ENCODE measurements at regions not wholly inside any gene's neighbourhood (a gene's known extent, or its start where the extent isn't known, plus 50 kb on each side); places are given as distances from the start of the nearest gene placed in this dataset.
"Not testable (repeated sequence)": the region's sequence is repeated elsewhere in the genome, so short reads cannot be mapped to it uniquely, and the experiment has no call there.

- DNase-seq (no peak), ATAC-seq (replicated peaks in 1 of 2) (no peak)
- Mint-ChIP-seq H3K27ac (no peak overlapping the region), H3K4me1 (ENCODE audit: low read depth) (no peaks in the 10 kb centered on the region), H3K9me3 (peaks cover 0 to 2% of the 10 kb centered on the region in 2 donors), H3K4me3 (no peak overlapping the region), H3K27me3 (ENCODE audit: low read depth) (no peaks in the 10 kb centered on the region), H3K36me3 (ENCODE audit: insufficient read depth in 2 of 2) (no peaks in the 10 kb centered on the region)
Observed at GRCh38 chr12:60196366-60196765, 600.5 kb downstream of the SLC16A7 start.

GRCh38 chr12:60197589-60197988 lies 601.8 kb downstream of the SLC16A7 start:
- Mint-ChIP-seq H3K4me3 (no peak overlapping the region), H3K27me3 (ENCODE audit: low read depth) (no peaks in the 10 kb centered on the region), H3K9me3 (peaks cover 0 to under 1% of the 10 kb centered on the region in 2 donors), H3K36me3 (ENCODE audit: insufficient read depth in 2 of 2) (no peaks in the 10 kb centered on the region), H3K4me1 (ENCODE audit: low read depth) (no peaks in the 10 kb centered on the region), H3K27ac (no peak overlapping the region)
- DNase-seq = no peak
- no peak for ATAC-seq (replicated peaks in 1 of 2)

- no peaks in the 10 kb centered on the region for H3K27me3 Mint-ChIP-seq (ENCODE audit: low read depth)
Observed at GRCh38 chr12:60201891-60202290, 606.1 kb downstream of the SLC16A7 start.

GRCh38 chr12:60205500-60205899 lies 609.7 kb downstream of the SLC16A7 start:
- H3K4me1 Mint-ChIP-seq (ENCODE audit: low read depth) = no peaks in the 10 kb centered on the region
- no peaks in the 10 kb centered on the region for H3K27me3 Mint-ChIP-seq (ENCODE audit: low read depth)
- ATAC-seq (replicated peaks in 1 of 2) (no peak), DNase-seq (no peak)
- H3K9me3 Mint-ChIP-seq = peaks cover 2 to 3% of the 10 kb centered on the region in 2 donors
- H3K4me3 Mint-ChIP-seq = no peak overlapping the region
- H3K36me3 Mint-ChIP-seq (ENCODE audit: insufficient read depth in 2 of 2) = no peaks in the 10 kb centered on the region
- no peak overlapping the region for H3K27ac Mint-ChIP-seq

More at GRCh38 chr12:60201891-60202290, 606.1 kb downstream of the SLC16A7 start:
- DNase-seq (no peak), ATAC-seq (replicated peaks in 1 of 2) (no peak)
- Mint-ChIP-seq H3K9me3 (peaks cover 2 to 3% of the 10 kb centered on the region in 2 donors), H3K27ac (no peak overlapping the region), H3K4me3 (no peak overlapping the region), H3K36me3 (ENCODE audit: insufficient read depth in 2 of 2) (no peaks in the 10 kb centered on the region), H3K4me1 (ENCODE audit: low read depth) (no peaks in the 10 kb centered on the region)

- H3K4me1 Mint-ChIP-seq (ENCODE audit: low read depth) = no peaks in the 10 kb centered on the region
- H3K9me3 Mint-ChIP-seq = peaks cover 2 to 3% of the 10 kb centered on the region in 2 donors
- DNase-seq (no peak), ATAC-seq (replicated peaks in 1 of 2) (no peak)
- no peak overlapping the region for H3K27ac Mint-ChIP-seq
- H3K36me3 Mint-ChIP-seq (ENCODE audit: insufficient read depth in 2 of 2) = peaks cover 1 to 2% of the 10 kb centered on the region in 2 donors
- no peaks in the 10 kb centered on the region for H3K27me3 Mint-ChIP-seq (ENCODE audit: low read depth)
- no peak overlapping the region for H3K4me3 Mint-ChIP-seq
Observed at GRCh38 chr12:60209521-60209920, 613.7 kb downstream of the SLC16A7 start.

GRCh38 chr12:60209933-60210332 lies 614.1 kb downstream of the SLC16A7 start:
- no peak for DNase-seq
- Mint-ChIP-seq H3K27ac (no peak overlapping the region), H3K36me3 (ENCODE audit: insufficient read depth in 2 of 2) (peaks cover 1 to 3% of the 10 kb centered on the region in 2 donors), H3K27me3 (ENCODE audit: low read depth) (no peaks in the 10 kb centered on the region), H3K4me1 (ENCODE audit: low read depth) (no peaks in the 10 kb centered on the region), H3K4me3 (no peak overlapping the region), H3K9me3 (peaks cover 2 to 5% of the 10 kb centered on the region in 2 donors)
- ATAC-seq (replicated peaks in 1 of 2) = no peak

- no peaks in the 10 kb centered on the region for H3K27me3 Mint-ChIP-seq (ENCODE audit: low read depth)
- DNase-seq (no peak), ATAC-seq (replicated peaks in 1 of 2) (no peak)
- H3K27ac Mint-ChIP-seq = no peak overlapping the region
- H3K4me3 Mint-ChIP-seq = no peak overlapping the region
- H3K36me3 Mint-ChIP-seq (ENCODE audit: insufficient read depth in 2 of 2) = peaks cover 1 to 3% of the 10 kb centered on the region in 2 donors
- H3K4me1 Mint-ChIP-seq (ENCODE audit: low read depth) = no peaks in the 10 kb centered on the region
- H3K9me3 Mint-ChIP-seq = peaks cover 2 to 5% of the 10 kb centered on the region in 2 donors
Observed at GRCh38 chr12:60210756-60211155, 614.9 kb downstream of the SLC16A7 start.

- Mint-ChIP-seq H3K4me3 (no peak overlapping the region), H3K36me3 (ENCODE audit: insufficient read depth in 2 of 2) (peaks cover 1 to 3% of the 10 kb centered on the region in 2 donors), H3K27ac (no peak overlapping the region), H3K9me3 (peaks cover 2 to 5% of the 10 kb centered on the region in 2 donors), H3K27me3 (ENCODE audit: low read depth) (no peaks in the 10 kb centered on the region), H3K4me1 (ENCODE audit: low read depth) (no peaks in the 10 kb centered on the region)
- no peak for DNase-seq
- ATAC-seq (replicated peaks in 1 of 2) = no peak
Observed at GRCh38 chr12:60211244-60211643, 615.4 kb downstream of the SLC16A7 start.

- ATAC-seq (replicated peaks in 1 of 2) (no peak), DNase-seq (no peak)
- no peaks in the 10 kb centered on the region for H3K27me3 Mint-ChIP-seq (ENCODE audit: low read depth)
- no peak overlapping the region for H3K4me3 Mint-ChIP-seq
- peaks cover 1 to 3% of the 10 kb centered on the region in 2 donors for H3K36me3 Mint-ChIP-seq (ENCODE audit: insufficient read depth in 2 of 2)
- no peaks in the 10 kb centered on the region for H3K4me1 Mint-ChIP-seq (ENCODE audit: low read depth)
- peaks cover 2 to 5% of the 10 kb centered on the region in 2 donors for H3K9me3 Mint-ChIP-seq
- H3K27ac Mint-ChIP-seq = no peak overlapping the region
Observed at GRCh38 chr12:60212159-60213000, 616.6 kb downstream of the SLC16A7 start.

GRCh38 chr12:60213272-60213671 lies 617.4 kb downstream of the SLC16A7 start:
- not testable (repeated sequence) for H3K9me3 Mint-ChIP-seq; H3K27me3 Mint-ChIP-seq (ENCODE audit: low read depth); H3K4me1 Mint-ChIP-seq (ENCODE audit: low read depth); DNase-seq; H3K4me3 Mint-ChIP-seq; ATAC-seq (replicated peaks in 1 of 2); H3K27ac Mint-ChIP-seq; H3K36me3 Mint-ChIP-seq (ENCODE audit: insufficient read depth in 2 of 2)

GRCh38 chr12:60216226-60216625 lies 620.4 kb downstream of the SLC16A7 start:
- Mint-ChIP-seq H3K27ac (no peak overlapping the region), H3K9me3 (peaks cover 2 to 7% of the 10 kb centered on the region in 2 donors), H3K36me3 (ENCODE audit: insufficient read depth in 2 of 2) (peaks cover 1 to 3% of the 10 kb centered on the region in 2 donors), H3K4me3 (no peak overlapping the region), H3K27me3 (ENCODE audit: low read depth) (no peaks in the 10 kb centered on the region), H3K4me1 (ENCODE audit: low read depth) (no peaks in the 10 kb centered on the region)
- no peak for DNase-seq
- ATAC-seq (replicated peaks in 1 of 2) = no peak

- no peaks in the 10 kb centered on the region for H3K36me3 Mint-ChIP-seq (ENCODE audit: insufficient read depth in 2 of 2)
- no peaks in the 10 kb centered on the region for H3K27me3 Mint-ChIP-seq (ENCODE audit: low read depth)
Observed at GRCh38 chr12:60223242-60223641, 627.4 kb downstream of the SLC16A7 start.

GRCh38 chr12:60225216-60226000 lies 629.6 kb downstream of the SLC16A7 start:
- peaks cover 7% of the 10 kb centered on the region in 2 donors for H3K9me3 Mint-ChIP-seq
- no peak for ATAC-seq (replicated peaks in 1 of 2)

More at GRCh38 chr12:60223242-60223641, 627.4 kb downstream of the SLC16A7 start:
- no peak overlapping the region for H3K27ac Mint-ChIP-seq
- DNase-seq (no peak), ATAC-seq (replicated peaks in 1 of 2) (no peak)
- H3K4me3 Mint-ChIP-seq = no peak overlapping the region
- peaks cover 7 to 8% of the 10 kb centered on the region in 2 donors for H3K9me3 Mint-ChIP-seq
- H3K4me1 Mint-ChIP-seq (ENCODE audit: low read depth) = no peaks in the 10 kb centered on the region

More at GRCh38 chr12:60225216-60226000, 629.6 kb downstream of the SLC16A7 start:
- Mint-ChIP-seq H3K27ac (no peak overlapping the region), H3K4me3 (no peak overlapping the region), H3K36me3 (ENCODE audit: insufficient read depth in 2 of 2) (no peaks in the 10 kb centered on the region), H3K27me3 (ENCODE audit: low read depth) (no peaks in the 10 kb centered on the region), H3K4me1 (ENCODE audit: low read depth) (no peaks in the 10 kb centered on the region)
- no peak for DNase-seq

Measured in activated T-cell treated with anti-CD3 and anti-CD28 coated beads, Interleukin-2, amount 50 U/mL, for 72 hours (primary cell).